RWPE1 (cell line): ENCODE measurements at regions not wholly inside any gene's neighbourhood (a gene's known extent, or its start where the extent isn't known, plus 50 kb on each side); places are given as distances from the start of the nearest gene placed in this dataset.

Source experiments
- CTCF ChIA-PET: fragments of 350-600 bp; sonication (Branson Sonifier 250); formaldehyde crosslinking; extraction: SDS; loops from one replicate; lab custom pipeline; 2021; lab: Yijun Ruan, JAX
- POLR2A ChIA-PET: fragments of 400-600 bp; formaldehyde crosslinking; extraction: SDS; loops from one replicate; lab custom pipeline; 2020; ENCODE audit warnings: antibody characterized with exemption; ENCODE audit not compliant: low non-redundant PET; lab: Yijun Ruan, JAX
- DNase-seq: peaks from one replicate; pipeline ENCODE4 v3.0.0; 2012; ENCODE audit warnings: low spot score
- H3K27ac ChIP-seq: fragments of 450-650 bp; 2 replicates; pipeline ENCODE4 v1.5.1; 2017
- CTCF ChIP-seq: fragments of 450-650 bp; conservative IDR thresholded peaks from 2 replicates; pipeline ENCODE4 v1.5.1; 2017; ENCODE audit warnings: low read depth, mild to moderate bottlenecking

DNA sequence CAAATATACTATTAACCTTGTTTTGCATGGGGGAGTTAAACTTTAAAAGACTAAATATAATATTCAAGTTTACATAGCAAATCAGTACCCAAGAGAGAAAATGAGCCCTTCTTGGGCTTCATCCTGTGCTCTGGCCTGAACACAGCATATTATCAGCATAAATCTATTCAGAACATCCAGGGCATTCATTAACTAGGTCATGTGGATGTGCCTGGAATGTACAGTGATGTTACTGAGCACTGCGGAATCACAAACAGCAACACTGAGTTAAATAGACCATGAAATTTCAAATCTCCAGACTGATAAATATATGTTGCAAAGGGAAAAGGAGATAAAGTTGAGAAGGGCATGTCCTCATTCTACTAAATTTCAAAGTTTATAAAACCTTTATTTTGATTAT lies 426.4 kb downstream of the AASDHPPT start:
- CTCF ChIA-PET = no interaction called here

DNA sequence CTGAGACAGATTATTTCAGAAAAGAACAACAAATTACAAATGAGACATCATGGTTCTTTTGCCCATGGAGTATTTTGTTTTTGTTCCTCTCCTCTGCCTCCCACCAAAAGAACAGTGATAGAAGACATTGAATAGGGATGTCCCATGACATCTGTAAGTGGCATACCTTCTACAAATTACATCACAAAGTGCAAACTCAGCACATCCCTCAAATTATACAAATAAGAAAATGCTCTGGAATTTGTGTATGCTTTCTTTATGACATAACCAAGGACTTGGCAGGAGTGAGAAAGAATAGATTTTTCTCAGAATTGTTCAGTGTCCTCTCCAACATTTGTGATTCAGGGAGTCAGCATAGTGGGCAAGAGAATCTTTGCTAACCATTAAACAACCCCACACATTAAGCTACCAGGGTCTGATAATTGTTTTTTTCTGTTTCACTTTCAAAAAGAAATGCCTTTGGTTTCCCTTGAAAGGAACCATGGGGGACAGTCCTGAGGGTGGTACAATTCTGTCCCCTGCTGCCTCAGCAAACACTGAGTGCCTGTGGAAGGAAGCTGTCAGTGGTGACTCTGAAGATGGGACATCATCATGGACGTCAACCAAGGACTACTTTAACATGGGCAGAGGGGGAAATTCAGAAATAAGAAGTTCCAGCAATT lies 430.3 kb downstream of the AASDHPPT start:
- no peak overlapping the region for H3K27ac ChIP-seq
- TF ChIP-seq CTCF = no peak
- POLR2A ChIA-PET = no interaction called here
- CTCF ChIA-PET = no interaction called here
- DNase-seq = no peak

More for the DNA sequence above, 426.4 kb downstream of the AASDHPPT start:
- no peak for DNase-seq
- H3K27ac ChIP-seq = no peak overlapping the region
- POLR2A ChIA-PET = no interaction called here
- no peak for TF ChIP-seq CTCF

DNA sequence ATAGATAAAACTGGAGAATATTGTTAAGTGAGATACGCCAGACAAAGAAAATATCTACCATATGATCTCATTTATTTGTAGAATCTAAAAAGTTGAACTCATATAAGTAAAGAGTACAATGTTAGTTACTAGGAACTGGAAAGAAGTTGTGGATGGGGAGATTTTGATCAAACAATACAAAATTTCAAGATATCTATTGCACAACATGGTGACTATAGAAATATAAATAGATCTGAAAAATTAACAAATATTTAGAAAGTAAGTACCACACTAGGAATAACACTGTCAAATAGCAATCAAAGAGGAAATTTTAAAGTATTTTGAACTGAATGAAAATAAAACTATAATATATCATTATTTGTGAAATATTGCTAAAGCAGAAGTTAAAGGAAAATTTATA lies 437.2 kb downstream of the AASDHPPT start:
- TF ChIP-seq CTCF = no peak
- POLR2A ChIA-PET = no interaction called here
- no peak overlapping the region for H3K27ac ChIP-seq
- CTCF ChIA-PET = no interaction called here
- DNase-seq = no peak

- ChIA-PET POLR2A (no interaction called here), CTCF (no interaction called here)
- no peak for TF ChIP-seq CTCF
- no peak for DNase-seq
- no peak overlapping the region for H3K27ac ChIP-seq
Observed at GRCh38 chr11:106517426-106517825, 440.0 kb downstream of the AASDHPPT start.

DNA sequence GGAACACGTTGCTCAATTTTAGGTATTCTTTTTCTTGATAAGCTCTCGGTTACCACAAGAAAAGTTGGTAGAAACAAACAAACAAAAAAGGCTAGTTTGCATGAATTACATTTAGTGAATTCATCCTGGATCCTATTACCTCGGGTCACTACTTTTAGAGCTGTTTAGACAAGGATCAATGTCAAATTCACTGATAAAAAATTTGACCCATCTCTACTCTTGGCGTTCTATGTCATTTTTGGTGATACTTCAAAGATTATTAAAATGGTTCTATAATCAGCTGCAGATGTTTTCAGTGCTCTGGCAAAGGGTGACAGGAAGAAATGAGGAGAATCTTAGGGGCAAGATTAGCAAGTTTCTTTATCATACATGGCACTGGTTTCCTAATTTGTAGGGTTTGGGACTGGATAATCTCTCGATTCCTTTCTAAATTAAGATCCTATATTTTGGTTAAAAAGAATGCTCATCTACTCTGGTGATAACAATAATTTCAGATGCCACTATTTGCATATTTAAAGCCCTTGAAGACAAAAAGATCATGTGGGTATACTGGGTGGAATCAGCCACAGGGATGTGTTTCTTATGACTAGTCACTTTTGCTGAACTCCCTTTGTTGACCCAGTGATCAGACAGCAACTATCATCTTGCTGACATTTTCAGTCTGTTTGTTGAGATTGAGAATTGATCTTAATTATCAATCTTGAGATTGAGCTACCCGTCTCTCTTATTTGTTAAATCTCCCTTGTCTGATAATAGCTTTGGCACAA lies 442.9 kb downstream of the AASDHPPT start:
- POLR2A ChIA-PET = no interaction called here
- H3K27ac ChIP-seq = no peak overlapping the region
- DNase-seq = no peak
- CTCF ChIA-PET = interaction anchor here (0.7 kb wide), 1 partner anchor 619 kb away, joined by 3 read pairs; no protein-coding TSS in a partner anchor
- no peak for TF ChIP-seq CTCF

GRCh38 chr11:106520920-106521319 lies 443.5 kb downstream of the AASDHPPT start:
- POLR2A ChIA-PET = no interaction called here
- CTCF ChIA-PET = interaction anchor here (0.7 kb wide), 1 partner anchor 620 kb away, joined by 3 read pairs; no protein-coding TSS in a partner anchor
- no peak for TF ChIP-seq CTCF
- DNase-seq = no peak
- no peak overlapping the region for H3K27ac ChIP-seq
